ENCODE measurements at regions not wholly inside any gene's neighbourhood (a gene's known extent, or its start where the extent isn't known, plus 50 kb on each side); places are given as distances from the start of the nearest gene placed in this dataset.

- no peaks in the 10 kb centered on the region for H3K36me3 Mint-ChIP-seq (ENCODE audit: low read depth)
- H3K27ac Mint-ChIP-seq, result no peak overlapping the region
- ATAC-seq (no peak), DNase-seq (no peak)
- H3K27me3 Mint-ChIP-seq, result no peaks in the 10 kb centered on the region
- CTCF ChIA-PET, result no interaction called here
- intact Hi-C loops (cut with micrococcal nuclease), result no loop called here
- POLR2A ChIA-PET, result no interaction called here
- no peak overlapping the region for H3K4me3 Mint-ChIP-seq
- TF ChIP-seq CTCF (IDR thresholded peaks at IDR 0.05), result no peak
- H3K4me1 Mint-ChIP-seq (ENCODE audit: low read depth), result no peaks in the 10 kb centered on the region
- H3K9me3 Mint-ChIP-seq, result peaks cover 1% of the 10 kb centered on the region
Observed at GRCh38 chr12:88428350-88428749, 151.9 kb downstream of the KITLG start.

GRCh38 chr12:88431246-88431645, 149.0 kb downstream of the KITLG start:
- no peak for ATAC-seq
- Mint-ChIP-seq H3K9me3 (peaks cover 1% of the 10 kb centered on the region), H3K27me3 (no peaks in the 10 kb centered on the region), H3K4me3 (no peak overlapping the region), H3K36me3 (ENCODE audit: low read depth) (no peaks in the 10 kb centered on the region), H3K27ac (no peak overlapping the region), H3K4me1 (ENCODE audit: low read depth) (no peaks in the 10 kb centered on the region)
- no peak for TF ChIP-seq CTCF (IDR thresholded peaks at IDR 0.05)
- POLR2A ChIA-PET, result no interaction called here
- CTCF ChIA-PET, result no interaction called here
- no peak for DNase-seq
- intact Hi-C loops (cut with micrococcal nuclease), result no loop called here

GRCh38 chr12:88432531-88433490, 147.5 kb downstream of the KITLG start:
- no peak for DNase-seq
- H3K36me3 Mint-ChIP-seq (ENCODE audit: low read depth), result no peaks in the 10 kb centered on the region
- H3K9me3 Mint-ChIP-seq, result peaks cover 1% of the 10 kb centered on the region
- no peak overlapping the region for H3K27ac Mint-ChIP-seq
- intact Hi-C loops (cut with micrococcal nuclease), result no loop called here
- ChIA-PET CTCF (no interaction called here), POLR2A (no interaction called here)
- H3K4me3 Mint-ChIP-seq, result no peak overlapping the region
- H3K4me1 Mint-ChIP-seq (ENCODE audit: low read depth), result no peaks in the 10 kb centered on the region
- no peaks in the 10 kb centered on the region for H3K27me3 Mint-ChIP-seq
- ATAC-seq, result no peak
- no peak for TF ChIP-seq CTCF (IDR thresholded peaks at IDR 0.05)

GRCh38 chr12:88433997-88434703, 146.1 kb downstream of the KITLG start:
- no peaks in the 10 kb centered on the region for H3K36me3 Mint-ChIP-seq (ENCODE audit: low read depth)
- intact Hi-C loops (cut with micrococcal nuclease), result no loop called here
- ATAC-seq, result no peak
- H3K9me3 Mint-ChIP-seq, result peaks cover 3% of the 10 kb centered on the region
- no peaks in the 10 kb centered on the region for H3K27me3 Mint-ChIP-seq
- ChIA-PET POLR2A (interaction anchor here (0.6 kb wide), 1 partner anchor 355 kb away, joined by 3 read pairs; no protein-coding TSS in a partner anchor), CTCF (no interaction called here)
- H3K4me1 Mint-ChIP-seq (ENCODE audit: low read depth), result no peaks in the 10 kb centered on the region
- no peak for TF ChIP-seq CTCF (IDR thresholded peaks at IDR 0.05)
- no peak overlapping the region for H3K4me3 Mint-ChIP-seq
- no peak overlapping the region for H3K27ac Mint-ChIP-seq
- DNase-seq, result no peak

Measured in activated CD8-positive, alpha-beta T cell treated with anti-CD3 and anti-CD28 coated beads for 36 hours (primary cell).